DMS79 treated with DMSO at 0.1 percent for 48 hours (cell line): ENCODE measurements at regions not wholly inside any gene's neighbourhood (a gene's known extent, or its start where the extent isn't known, plus 50 kb on each side); places are given as distances from the start of the nearest gene placed in this dataset.

Experiments
- DNase-seq: peaks from one replicate; lab custom pipeline; 2025; lab: John Stamatoyannopoulos, UW

DNA sequence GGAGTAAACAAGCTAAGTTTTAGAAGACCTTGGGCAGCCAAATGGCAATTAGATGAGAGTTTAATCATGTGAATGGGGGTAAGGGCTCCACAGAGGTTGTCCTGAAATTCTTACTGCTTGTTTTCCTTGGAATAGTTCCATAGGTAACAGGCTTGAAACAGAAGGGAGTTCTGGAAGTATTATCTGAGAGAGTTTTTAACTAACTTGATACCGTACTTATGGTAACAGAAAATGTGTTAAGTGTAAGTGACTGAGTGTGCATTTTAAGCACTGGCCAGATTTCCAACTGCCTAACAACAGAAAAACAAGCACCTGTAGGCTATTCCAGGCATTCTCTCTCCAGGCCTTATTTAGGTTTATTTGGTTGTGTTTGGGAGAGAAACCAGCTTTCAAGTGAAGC lies 414.6 kb upstream of the PDE3A start:
- DNase-seq, result no peak

DNA sequence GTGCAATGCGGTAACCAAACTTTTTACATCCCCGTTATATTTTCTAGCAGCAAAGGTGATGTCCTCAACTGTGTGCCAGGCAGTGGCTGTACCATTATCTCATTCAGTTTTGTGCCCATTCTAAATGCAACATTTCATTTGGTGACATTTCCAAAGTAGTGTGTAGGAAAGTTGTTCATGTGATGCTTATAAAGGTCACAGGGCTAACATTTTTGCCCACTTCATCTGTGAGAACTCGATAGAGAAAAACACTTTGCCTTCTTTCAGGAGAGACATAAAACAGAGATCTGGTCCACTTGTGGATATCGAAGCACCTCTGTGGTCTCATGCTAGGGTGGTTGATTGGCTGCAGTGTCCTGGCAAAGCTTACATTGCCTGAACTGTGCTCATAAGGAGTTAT lies 414.2 kb upstream of the PDE3A start:
- DNase-seq, result no peak

DNA sequence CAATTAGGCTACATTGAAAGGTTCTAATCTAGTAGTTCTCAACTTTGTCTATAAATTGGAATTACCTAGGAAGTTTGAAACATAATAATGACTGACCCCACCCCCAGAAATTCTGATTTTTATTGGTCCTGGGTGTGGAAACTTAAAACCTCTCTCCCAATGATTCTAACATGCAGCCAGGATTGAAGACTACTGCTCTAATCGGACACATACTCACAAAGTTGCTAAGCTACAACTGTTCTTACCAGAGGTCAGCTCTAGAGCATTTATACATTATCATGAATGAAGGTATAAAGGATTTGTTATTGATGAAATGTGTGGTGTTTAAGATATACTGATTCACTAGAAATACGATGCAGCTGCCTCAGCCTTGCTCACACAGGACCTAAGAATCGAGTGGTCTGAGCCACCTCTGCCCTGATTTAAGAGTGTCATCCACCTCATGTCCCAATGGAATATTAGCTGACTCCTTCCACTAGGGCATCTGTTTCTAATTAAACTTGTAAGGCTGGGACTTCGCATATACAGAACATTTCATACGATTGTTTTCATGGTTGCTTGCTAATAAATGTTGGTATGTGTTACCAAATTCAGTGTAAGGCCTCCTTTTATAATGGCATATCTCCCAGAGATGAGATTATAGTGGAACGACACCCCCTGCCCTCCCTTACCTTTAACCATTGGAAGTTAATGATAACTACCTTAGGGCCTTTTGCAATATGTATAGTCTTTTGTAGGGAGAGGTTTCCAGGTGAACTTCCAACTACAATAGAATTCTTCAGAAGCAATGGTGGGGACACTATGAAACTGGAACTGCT lies 410.8 kb upstream of the PDE3A start:
- DNase-seq, result no peak

DNA sequence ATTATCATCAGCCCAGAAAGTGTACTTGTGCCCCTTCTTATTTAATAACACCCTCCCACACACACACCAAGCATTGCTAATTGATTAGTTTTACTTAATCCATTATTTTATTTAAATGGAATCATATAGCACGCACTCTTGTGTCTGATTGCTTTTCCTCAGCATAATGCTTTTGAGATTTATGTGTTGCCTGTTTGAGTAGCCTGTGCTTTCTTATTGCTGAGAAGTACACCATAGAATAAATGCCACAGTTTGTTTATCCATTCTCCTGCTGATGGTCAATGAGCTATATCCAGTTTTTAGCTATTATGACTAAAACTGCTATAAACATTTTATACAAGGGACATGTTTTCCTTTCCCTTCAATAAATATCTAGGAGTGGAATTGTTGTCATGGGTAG lies 409.9 kb upstream of the PDE3A start:
- no peak for DNase-seq

DNA sequence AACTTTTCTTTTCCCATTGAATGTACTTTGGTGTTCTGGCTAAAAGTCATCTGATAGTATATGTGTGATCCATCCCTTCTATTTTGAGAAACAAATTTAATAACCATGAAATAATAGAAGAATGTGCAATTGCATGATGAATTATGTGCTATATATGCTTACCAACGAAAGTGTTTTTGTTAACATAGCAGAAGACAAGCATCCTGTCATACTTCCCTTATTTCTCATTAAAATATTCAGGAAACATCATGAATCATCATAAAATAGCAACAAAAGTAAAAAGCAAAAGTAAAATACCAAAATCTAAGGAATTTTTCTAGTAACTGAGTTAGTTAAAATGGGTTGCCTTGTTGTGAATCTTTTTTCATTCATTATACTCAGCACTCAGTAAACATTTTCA lies 409.0 kb upstream of the PDE3A start:
- DNase-seq, result no peak

DNA sequence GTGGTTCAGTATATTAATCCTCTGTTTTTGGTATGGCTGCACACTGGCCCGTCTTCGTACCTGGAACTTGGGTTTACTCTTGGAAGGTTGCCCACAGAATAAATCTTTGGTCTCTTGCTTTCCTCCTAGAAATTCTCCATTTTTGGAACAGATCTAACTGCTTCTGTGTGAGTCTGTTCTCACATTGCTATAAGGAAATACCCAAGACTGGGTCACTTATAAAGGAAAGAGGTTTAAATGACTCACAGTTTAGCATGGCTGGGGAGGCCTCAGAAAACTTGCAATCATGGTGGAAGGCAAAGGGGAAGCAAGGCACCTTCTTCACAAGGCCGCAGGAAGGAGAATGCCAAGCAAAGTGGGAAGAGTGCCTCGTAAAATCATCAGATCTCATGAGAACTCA lies 407.8 kb upstream of the PDE3A start:
- DNase-seq, result no peak

DNA sequence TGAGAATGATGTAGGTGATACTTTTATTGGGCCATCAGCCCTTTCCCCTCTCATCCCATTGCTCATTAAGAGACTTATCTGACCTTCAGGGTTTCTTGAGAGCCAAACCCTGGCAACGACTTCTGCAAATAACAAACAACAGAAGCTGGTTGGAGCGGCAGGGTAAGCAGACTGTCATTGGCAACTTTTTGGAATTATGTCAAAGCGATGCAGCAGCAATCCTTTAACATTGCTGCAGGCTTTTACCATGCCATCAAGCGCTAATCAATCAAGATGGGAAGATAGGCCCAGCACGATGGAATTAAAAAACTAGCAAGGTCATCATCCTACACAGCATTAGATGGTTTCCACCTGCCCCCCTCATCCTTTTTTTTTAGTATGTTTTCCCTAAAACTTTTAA lies 406.1 kb upstream of the PDE3A start:
- no peak for DNase-seq

DNA sequence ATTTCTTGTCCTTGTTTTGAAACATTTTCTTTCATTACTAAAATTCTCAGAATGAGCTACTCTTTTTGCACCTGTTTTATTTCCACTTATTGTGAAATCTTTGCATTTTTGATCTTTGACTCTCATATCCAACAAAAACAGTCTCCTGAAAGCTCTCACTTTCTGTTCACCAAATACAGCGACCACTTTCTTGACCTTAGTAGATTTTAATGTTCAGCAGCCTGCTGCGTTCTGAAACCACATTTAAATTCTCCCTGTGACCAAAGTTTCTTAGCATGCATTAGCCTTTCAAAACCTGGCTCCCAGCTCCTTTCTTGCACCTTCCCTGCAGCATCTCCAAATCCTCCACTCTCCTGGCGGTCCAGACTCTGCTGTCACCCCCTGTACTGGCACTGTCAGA lies 404.4 kb upstream of the PDE3A start:
- no peak for DNase-seq

DNA sequence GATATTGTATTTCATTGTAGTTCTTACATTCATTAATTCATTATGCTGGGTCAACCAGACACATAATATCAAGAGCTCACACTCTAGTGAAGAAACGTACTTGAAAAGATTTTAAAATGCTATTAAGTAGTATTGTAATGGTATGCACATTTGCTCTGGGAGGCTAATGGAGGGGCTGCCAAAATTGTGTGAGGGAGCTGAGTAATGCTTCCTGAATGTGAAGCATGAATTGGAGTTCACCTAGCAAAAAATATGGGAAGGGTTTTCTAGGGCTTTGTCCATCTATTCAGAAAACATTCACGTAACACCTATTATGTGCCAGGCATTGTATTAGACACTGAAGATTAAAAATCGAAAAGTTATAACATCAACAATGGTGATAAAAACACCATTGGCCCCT lies 403.8 kb upstream of the PDE3A start:
- DNase-seq, result no peak

DNA sequence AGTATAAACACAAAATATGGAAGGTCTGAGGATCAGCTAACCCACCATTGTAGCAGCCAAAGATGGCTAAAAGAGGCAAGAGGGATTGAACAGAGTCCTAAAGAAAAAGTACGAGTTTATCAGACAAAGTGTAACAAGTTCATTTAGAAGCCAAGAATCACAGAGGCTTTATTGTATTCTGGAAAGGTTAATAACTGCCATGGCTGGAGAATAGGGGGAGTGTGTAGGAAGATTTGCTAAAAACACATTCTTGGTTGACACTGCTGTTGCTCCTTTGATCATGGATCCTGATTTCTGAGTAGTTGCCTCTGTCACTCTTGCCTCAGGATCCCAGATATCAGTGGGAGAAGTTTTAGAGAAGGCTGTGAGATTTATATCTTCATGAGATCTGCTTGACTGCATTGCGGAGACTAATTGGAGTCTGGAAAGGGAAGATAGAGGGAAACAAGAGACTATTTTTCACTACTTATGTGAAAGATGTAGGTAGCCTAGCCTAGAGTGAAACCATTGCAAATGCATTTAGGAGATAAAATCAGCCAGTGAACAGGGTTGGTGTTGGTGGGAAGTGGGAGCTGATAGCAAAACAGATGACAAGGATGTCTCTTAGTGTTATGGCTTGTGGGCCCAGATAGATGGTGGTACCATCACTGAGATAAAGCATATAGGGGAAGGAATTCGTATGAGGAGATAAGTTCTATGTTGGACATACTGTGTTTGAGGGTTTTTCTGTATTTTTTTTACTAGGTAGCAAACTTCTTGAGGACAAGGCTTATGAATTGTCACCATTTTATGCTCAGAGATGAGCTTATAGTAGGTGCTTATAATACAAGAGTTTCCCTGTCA lies 402.9 kb upstream of the PDE3A start:
- DNase-seq, result no peak

DNA sequence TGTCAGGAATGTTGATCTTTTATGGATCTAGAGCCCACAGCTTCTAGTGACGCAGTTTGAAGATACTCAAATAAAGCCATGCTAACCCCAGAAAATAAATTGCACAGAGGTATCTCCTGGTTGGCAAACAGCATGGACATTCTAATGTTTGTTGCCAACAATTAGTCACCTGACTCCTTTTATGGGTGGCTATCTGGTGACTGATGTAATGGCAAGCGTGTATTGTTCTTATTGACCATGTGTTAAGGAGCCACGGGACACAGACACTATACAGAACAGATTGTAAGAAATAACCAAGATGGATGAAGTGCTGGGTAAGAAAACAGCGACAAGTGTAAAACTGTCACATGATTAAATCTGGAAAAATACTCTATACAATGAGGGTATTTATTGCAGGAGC lies 401.3 kb upstream of the PDE3A start:
- no peak for DNase-seq

DNA sequence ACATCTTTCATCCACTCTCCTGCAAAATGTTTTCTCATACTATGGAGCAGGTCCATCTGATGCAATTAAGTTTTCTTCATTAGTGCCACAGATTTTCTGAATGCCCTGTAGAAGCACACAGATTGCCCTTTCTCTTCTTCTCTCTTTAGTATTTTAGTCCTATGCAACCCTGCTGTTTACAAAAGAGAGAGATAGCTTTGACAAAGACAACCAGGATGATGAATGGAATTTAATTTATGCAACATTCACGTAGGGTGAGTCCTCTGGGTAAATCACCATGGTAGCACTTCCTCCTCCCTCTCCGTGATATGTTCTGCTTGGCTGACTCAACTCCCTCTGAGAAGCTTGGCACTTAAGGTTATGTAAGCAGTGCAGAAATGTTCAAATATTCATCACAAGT lies 400.9 kb upstream of the PDE3A start:
- no peak for DNase-seq

DNA sequence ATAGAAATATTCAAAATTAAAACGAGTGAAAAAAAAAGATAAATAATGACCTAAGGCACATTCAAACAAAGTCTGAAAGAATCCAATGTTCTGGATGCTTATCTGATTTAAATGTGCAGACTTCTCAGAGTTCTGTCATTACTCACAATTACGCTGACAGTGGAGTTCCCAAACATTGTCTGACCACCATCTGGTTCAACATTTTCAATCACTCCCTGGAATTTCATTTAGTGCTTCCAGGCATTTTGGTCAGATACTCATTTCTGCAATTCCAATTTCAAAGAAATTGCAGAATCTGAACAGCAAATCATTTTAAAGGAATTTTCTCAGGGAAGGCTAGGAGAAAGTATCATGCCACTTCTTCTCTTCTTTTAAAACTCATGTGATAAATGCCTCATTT lies 398.2 kb upstream of the PDE3A start:
- DNase-seq, result no peak

DNA sequence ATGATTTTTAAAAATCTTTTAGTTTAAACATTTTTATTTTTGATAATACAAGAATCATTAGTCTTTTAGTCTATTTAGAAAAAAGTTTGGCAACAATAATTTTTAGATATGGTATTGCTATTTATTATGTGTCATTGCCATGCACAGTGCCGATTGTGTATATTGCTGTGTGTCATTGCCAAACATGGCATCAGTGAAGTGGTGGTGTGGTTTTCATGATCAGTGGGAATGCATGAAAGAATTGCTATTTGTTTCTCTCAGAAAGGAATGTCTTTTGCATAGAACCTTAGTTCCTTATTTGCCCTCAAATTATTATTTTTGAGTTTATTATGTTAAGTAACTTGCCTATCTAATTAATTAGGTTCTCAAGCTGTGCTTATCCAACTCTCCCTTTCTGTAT lies 397.5 kb upstream of the PDE3A start:
- DNase-seq, result no peak

DNA sequence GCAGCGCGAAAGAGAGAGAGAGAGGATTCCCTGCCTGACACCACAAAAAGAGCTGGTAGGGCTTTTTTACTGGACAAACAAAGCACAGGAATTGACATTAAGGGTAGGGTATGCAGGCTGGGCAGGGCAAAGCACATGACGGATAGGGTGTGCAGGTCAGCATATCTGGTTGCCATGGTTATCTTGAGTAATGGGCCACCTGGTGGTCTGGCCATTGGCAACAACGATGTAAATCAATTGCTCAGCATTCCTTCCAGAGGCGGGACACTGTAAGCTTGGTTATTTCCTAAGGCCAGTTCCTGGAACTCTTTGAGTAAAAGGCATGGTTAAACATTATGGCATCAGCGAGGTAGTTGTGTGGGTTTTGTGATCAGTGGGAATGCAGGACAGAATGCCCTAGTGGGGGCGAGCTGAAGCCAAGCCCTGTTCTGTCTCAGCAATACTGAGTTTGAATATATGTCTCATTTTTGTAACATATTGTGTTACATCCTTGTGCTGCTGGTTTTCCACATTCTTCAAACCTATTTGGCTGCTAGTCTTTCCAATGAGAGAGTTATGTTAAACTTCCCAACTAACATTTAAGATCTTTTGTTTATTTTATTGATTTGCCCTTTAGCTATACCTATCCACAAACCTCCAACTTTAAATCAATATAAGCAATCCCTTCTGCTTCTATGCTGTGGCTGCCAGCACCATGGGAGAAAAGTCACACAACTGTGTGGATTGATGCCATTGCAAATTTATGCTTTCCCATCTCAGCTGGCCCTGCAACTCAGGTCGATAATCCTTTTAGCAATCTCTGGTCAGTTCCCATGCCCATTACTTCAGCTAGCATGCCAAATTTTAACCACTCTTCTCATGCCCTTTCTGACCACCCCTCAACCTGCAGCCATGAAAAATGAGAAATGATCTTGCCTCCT lies 396.7 kb upstream of the PDE3A start:
- no peak for DNase-seq

DNA sequence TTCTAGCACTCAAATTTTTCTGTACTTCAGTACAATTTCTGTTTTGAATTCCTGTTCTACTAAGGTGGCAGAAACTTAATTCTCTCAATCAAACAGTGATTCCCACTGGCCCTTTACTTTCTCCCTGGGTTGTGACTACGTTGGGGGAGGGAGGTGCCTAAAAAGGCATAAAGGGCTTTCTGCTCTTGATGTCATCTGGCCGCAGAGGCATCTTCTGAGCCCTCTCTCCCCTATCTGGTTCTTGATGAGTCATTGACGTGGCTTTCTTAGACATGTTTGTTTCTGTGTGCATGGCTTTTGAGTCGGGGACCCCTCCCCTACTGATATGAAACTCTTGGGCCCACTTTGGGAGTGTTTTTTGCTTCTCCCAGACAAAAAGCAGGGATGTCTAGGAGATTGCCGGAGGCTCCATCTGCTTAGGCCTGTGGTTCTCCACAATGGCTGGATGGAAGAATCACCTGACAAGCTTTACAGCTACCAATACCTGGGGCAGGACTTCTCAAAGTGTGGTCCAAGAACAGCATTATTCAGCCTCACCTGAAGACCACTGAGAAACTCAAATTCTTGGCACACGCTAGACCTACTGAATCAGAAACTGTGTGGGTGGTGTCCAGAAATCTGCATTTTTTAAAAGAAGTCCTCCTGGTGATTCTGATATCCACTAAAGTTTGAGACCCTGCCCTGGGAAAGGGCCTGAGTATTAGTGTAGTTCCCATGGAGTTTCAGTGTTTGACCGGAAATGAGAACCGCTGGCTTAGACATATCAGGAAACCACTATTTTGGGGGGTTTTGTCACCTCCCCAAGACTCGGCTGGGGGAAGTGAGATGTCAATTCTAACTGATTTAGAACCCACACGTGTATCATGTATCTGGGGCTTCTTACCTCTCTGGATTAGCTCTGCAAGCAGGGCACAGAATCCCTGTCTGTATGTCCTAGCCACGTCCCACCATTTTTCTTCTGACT lies 395.7 kb upstream of the PDE3A start:
- no peak for DNase-seq

DNA sequence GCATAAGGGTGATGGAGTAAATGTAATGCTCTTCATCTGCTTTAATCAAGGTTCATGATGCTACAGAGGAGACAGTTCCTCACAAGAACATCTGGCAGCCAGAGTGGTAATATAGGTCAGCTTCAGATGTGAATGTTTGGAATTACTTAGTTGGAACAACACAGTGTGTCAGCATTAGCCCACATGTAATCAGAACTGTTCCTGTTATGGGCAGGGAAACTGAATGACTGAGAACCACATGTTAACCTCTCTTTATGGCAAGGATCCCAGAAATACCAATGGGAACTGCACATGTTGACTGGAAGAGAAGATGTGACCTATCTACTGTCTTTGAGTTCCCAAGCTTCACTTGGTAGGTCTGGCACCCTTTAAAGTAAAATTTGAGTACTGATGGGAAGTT lies 390.1 kb upstream of the PDE3A start:
- no peak for DNase-seq

DNA sequence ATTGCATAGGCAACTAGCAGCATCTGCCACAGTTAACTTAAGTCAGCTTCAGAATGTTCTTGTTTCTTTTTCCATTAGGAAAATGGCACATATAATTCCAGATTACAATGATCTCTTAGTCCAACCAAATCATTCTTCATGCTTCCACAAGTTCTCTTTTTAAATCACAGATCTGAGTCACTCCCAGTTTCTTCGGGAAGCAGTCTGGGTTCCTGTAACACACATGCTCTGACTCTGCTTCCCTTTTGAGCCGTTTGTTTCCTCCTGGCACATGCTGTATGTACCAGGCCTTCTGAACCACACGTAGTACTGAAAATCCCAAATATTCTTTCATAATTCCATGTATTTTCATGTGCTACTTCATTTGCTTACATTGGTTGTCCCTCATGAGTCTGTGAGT lies 388.8 kb upstream of the PDE3A start:
- DNase-seq, result no peak

DNA sequence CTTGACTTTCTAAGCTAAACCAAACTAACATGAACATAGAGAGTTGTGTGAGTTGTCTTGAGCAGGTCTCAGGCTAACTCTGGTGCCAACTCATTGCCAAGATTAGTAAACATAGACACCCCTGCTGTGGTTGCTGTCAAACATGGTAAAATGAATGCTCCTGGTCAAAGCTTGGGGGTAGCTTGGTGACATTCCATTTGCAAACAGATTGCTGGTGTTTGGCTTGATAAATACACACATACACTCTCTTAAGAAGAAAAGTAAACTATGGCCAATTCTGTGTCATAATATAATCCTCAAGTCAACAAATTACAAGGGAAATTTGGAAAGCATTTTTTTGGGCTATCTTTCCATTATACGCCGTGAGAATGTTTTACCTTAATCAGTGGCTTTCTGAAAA lies 386.4 kb upstream of the PDE3A start:
- DNase-seq, result no peak

DNA sequence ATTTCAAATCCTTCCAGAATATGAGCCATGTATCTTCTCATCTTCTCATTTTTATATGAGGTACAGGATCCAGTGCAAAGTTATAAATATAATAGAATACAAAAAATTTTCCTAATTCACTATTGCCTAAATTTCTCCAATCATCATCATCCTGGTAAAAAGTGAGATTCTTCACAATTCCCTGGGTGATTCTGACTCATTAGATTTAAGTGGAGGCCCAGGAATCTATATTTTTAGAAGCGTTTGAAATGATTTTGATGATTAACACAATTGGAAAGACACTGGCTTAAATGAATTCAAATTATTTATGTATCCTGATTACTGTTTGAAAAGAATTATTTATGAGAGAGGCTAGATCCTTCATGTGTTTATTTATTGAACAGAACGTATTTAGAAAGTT lies 380.3 kb upstream of the PDE3A start:
- DNase-seq, result no peak

DNA sequence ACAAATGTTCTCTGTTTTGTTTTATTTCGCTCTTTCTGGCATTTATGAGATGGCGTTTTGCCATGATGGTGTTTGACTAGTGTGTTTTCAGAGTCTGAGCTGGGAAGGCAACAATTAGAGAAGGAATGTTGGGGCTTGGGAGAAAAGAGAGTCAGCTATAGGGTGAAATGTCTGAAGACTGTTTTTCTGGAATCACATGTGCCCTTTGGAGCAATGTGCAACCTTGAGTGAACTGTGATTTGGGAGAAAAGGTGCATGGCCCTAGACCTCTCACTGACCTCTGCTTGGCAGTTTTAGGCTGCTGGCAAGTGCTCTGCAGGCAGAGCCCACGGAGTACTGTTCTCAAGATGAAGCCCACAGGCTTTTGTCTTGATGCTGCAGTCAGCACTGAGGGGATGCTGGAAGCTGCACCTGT lies 379.9 kb upstream of the PDE3A start:
- DNase-seq, result no peak
